AG10803 (cell line): ENCODE measurements at regions not wholly inside any gene's neighbourhood (a gene's known extent, or its start where the extent isn't known, plus 50 kb on each side); places are given as distances from the start of the nearest gene placed in this dataset.

Experiments
- DNase-seq: peaks from one replicate; pipeline ENCODE4 v3.0.0; 2010; ENCODE audit warnings: low read depth
- H3K4me3 ChIP-seq: 2 replicates; pipeline ENCODE4 v1.5.1; 2011; ENCODE audit warnings: mild to moderate bottlenecking, low read length, control low read depth
- TF ChIP-seq, protein P1 (sequence below): conservative IDR thresholded peaks from 2 replicates; pipeline ENCODE4 v1.5.1; 2011; ENCODE audit warnings: mild to moderate bottlenecking, low read length, control low read depth, inconsistent platforms

DNA sequence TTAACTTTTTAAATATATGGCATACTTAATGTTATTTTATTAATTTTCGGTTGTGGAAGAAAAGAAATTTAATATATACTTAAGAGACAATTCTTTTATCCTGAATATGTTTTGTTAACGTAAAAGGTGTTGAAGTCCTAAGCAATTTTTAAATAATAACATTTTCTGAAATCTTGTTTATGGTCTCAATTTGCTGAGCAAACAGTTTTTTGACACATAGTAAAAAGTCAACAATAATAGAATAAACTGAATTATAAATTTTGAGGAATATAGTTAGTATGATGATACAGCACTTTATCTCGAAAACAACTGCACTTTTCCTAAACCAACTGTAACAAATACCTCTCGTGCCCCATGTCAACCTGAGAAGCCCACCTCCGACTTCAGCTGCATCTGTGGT is 229.8 kb upstream of the TARS1 start:
- TF ChIP-seq, protein P1, sequence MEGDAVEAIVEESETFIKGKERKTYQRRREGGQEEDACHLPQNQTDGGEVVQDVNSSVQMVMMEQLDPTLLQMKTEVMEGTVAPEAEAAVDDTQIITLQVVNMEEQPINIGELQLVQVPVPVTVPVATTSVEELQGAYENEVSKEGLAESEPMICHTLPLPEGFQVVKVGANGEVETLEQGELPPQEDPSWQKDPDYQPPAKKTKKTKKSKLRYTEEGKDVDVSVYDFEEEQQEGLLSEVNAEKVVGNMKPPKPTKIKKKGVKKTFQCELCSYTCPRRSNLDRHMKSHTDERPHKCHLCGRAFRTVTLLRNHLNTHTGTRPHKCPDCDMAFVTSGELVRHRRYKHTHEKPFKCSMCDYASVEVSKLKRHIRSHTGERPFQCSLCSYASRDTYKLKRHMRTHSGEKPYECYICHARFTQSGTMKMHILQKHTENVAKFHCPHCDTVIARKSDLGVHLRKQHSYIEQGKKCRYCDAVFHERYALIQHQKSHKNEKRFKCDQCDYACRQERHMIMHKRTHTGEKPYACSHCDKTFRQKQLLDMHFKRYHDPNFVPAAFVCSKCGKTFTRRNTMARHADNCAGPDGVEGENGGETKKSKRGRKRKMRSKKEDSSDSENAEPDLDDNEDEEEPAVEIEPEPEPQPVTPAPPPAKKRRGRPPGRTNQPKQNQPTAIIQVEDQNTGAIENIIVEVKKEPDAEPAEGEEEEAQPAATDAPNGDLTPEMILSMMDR = no peak
- H3K4me3 ChIP-seq = no peak overlapping the region

DNA sequence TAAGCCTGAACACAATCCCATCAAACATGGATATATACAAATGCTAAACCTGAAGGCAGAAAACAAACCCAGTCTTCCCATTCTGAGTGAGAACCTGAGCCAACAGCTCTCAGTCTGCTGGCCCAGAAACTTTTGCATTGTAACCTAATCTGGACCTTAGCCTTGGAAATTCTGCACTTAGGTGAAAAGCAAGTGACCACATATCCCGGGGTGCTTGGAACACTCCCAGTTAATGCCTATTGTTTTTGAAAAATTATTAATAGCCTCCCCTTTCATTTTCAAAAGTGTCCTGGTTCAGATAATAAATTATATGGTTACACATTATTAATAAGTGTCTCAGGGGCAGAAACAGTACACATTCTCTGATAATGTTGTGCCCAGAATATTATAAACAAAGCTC is 228.3 kb upstream of the TARS1 start:
- no peak overlapping the region for H3K4me3 ChIP-seq
- DNase-seq = no peak
- TF ChIP-seq, protein P1 = no peak

More for the DNA sequence above, 229.8 kb upstream of the TARS1 start:
- DNase-seq = no peak

DNA sequence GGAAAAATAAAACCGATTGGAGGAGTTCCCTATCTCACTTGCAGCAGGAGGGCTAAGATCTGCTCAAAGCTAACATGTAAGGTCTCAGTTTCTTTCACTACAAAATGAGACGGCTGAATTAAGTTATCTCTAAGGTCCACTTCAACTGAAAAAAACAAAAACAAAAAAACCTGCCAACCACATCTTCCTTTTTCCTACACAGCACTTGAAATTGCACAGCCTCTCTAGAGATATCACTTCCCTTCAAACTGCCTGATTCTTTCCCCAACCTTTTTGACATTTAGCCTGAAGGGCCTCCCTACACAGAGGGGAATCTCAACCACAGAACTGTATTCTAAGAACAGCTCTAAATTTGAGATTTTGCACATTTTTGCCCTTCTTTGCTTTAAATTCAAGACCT is 227.9 kb upstream of the TARS1 start:
- no peak for DNase-seq
- TF ChIP-seq, protein P1 = no peak
- H3K4me3 ChIP-seq = no peak overlapping the region

DNA sequence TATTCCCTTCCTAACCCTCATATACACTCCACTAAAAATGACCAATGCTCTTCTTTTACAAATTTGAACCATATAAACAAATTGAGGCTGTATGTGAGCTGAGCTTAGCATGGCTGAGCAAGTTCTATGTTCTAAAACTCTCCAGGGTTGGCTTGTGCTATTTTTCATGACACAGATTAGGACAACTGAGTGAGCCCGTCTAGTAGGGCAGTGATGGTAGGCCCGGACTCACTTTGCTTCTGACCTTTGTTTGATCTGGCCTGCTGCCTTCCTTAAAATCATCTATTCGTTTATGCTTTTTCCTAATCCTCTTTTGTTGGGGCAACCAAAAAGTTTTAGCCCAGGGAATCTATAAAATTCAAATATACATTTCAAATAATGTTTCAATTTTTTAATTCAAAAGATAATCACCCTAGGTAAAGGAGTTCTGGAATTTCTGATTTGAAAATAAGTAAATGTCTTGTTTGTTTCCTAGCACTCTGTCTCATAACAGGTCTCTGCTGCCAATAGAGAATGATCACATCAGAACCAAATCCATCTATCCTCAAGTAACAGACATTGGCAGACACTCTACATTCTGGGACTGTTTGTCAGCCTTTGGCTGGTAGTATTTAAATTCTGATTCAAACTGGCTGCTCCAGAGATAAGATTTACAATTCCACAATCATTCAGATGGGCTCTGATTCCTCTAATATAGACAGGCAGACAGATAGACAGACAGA is 217.0 kb upstream of the TARS1 start:
- TF ChIP-seq, protein P1 = no peak
- DNase-seq = peak; percentile 70
- no peak overlapping the region for H3K4me3 ChIP-seq

GRCh38 chr5:33224285-33224961 is 216.3 kb upstream of the TARS1 start:
- TF ChIP-seq, protein P1 = no peak
- H3K4me3 ChIP-seq = no peak overlapping the region
- no peak for DNase-seq

- no peak overlapping the region for H3K4me3 ChIP-seq
- TF ChIP-seq, protein P1 = no peak
- peak; percentile 33 for DNase-seq
Observed at GRCh38 chr5:33227247-33227646, 213.5 kb upstream of the TARS1 start.

- DNase-seq = peak; percentile 36
- TF ChIP-seq, protein P1 = no peak
- H3K4me3 ChIP-seq = no peak overlapping the region
Observed at GRCh38 chr5:33227746-33228145, 213.0 kb upstream of the TARS1 start.
